Keratinocyte (primary cell): ENCODE measurements at regions not wholly inside any gene's neighbourhood (a gene's known extent, or its start where the extent isn't known, plus 50 kb on each side); places are given as distances from the start of the nearest gene placed in this dataset.

ENCODE experiments used
- DNase-seq: peaks from one replicate; pipeline ENCODE4 v3.0.0-alpha.2; 2011; ENCODE audit warnings: low read depth, missing footprints, low spot score
- FAIRE-seq: peaks from 2 replicates; lab custom pipeline; 2011; peaks lifted over from hg19 to GRCh38; lab: Jason Lieb, UNC
- H2AFZ ChIP-seq: 2 replicates; pipeline ENCODE4 v1.6.0; 2012; ENCODE audit warnings: low read length, control low read depth, inconsistent platforms; ENCODE audit not compliant: control insufficient read depth
- H3K27ac ChIP-seq: 2 replicates; pipeline ENCODE4 v1.5.1; 2011; ENCODE audit warnings: low read length; ENCODE audit not compliant: control insufficient read depth, insufficient read depth
- H3K27me3 ChIP-seq: 3 replicates; pipeline ENCODE4 v1.6.0; 2011; ENCODE audit warnings: low read length; ENCODE audit not compliant: control insufficient read depth, insufficient read depth; ENCODE audit errors: extremely low read depth
- H3K36me3 ChIP-seq, 2 experiments: 2 replicates in 1 of 2; 3 replicates in 1 of 2; pipeline ENCODE4 v1.5.1; 2011; ENCODE audit warnings: low read length in 2 of 2, mild to moderate bottlenecking in 1 of 2; ENCODE audit not compliant: control insufficient read depth in 2 of 2, insufficient read depth in 2 of 2; ENCODE audit errors: extremely low read depth in 1 of 2
- H3K4me1 ChIP-seq: 3 replicates; pipeline ENCODE4 v1.5.1; 2011; ENCODE audit warnings: low read length; ENCODE audit not compliant: control insufficient read depth, insufficient read depth; ENCODE audit errors: extremely low read depth
- H3K4me2 ChIP-seq: 3 replicates; pipeline ENCODE4 v1.6.0; 2011; ENCODE audit warnings: low read depth, low read length; ENCODE audit not compliant: control insufficient read depth, insufficient read depth; ENCODE audit errors: extremely low read depth
- H3K4me3 ChIP-seq, 3 experiments: fragments of 200-600 bp in 1 of 3; sonication (generic) in 1 of 3; 2 replicates in 2 of 3; 3 replicates in 1 of 3; pipeline ENCODE4 v1.5.1; 2011 to 2016; ENCODE audit warnings: low read length in 3 of 3, mild to moderate bottlenecking in 3 of 3, control low read depth in 2 of 3, inconsistent platforms in 1 of 3, low read depth in 1 of 3, mixed read lengths in 1 of 3, mixed run types in 1 of 3, moderate library complexity in 1 of 3; ENCODE audit not compliant: control insufficient read depth in 2 of 3, insufficient read depth in 2 of 3; ENCODE audit errors: extremely low read depth in 1 of 3
- H3K79me2 ChIP-seq: 2 replicates; pipeline ENCODE4 v1.6.0; 2012; ENCODE audit warnings: low read length; ENCODE audit not compliant: control insufficient read depth, insufficient read depth
- H3K9ac ChIP-seq: 3 replicates; pipeline ENCODE4 v1.6.0; 2011; ENCODE audit warnings: low read length; ENCODE audit not compliant: control insufficient read depth, insufficient read depth; ENCODE audit errors: extremely low read depth
- H3K9me1 ChIP-seq: 3 replicates; pipeline ENCODE4 v1.6.0; 2011; ENCODE audit warnings: low read length; ENCODE audit not compliant: control insufficient read depth, insufficient read depth; ENCODE audit errors: extremely low read depth
- H3K9me3 ChIP-seq: 2 replicates; pipeline ENCODE4 v1.5.1; 2012; ENCODE audit warnings: low read depth, low read length; ENCODE audit not compliant: control insufficient read depth
- H4K20me1 ChIP-seq: 3 replicates; pipeline ENCODE4 v1.6.0; 2011; ENCODE audit warnings: low read length; ENCODE audit not compliant: control insufficient read depth, insufficient read depth; ENCODE audit errors: extremely low read depth
- EZH2 ChIP-seq: IDR thresholded peaks from one replicate; pipeline ENCODE4 v1.6.1; 2012; ENCODE audit warnings: inconsistent platforms, mild to moderate bottlenecking, low read length, moderate library complexity
- dilution Hi-C: fragments of 300-500 bp; cut with MboI; formaldehyde crosslinking; loops from one replicate; pipeline ENCODE4 v1.7.0; 2020; ENCODE audit warnings: low sequenced_read_pairs; ENCODE audit not compliant: extremely low pct_ligation_motif_present
- TF ChIP-seq, protein P1 (sequence below), 3 experiments: IDR thresholded peaks in 1 of 3; conservative IDR thresholded peaks in 1 of 3; optimal IDR thresholded peaks in 1 of 3; 2 replicates in 2 of 3; 3 replicates in 1 of 3; pipeline versions ENCODE3 to v1.5.1; 2011; ENCODE audit warnings: low read length in 3 of 3, mild to moderate bottlenecking in 3 of 3, moderate library complexity in 2 of 3, control low read depth in 1 of 3, inconsistent platforms in 1 of 3; ENCODE audit not compliant: insufficient read depth in 2 of 3; ENCODE audit errors: extremely low read depth in 1 of 3

DNA sequence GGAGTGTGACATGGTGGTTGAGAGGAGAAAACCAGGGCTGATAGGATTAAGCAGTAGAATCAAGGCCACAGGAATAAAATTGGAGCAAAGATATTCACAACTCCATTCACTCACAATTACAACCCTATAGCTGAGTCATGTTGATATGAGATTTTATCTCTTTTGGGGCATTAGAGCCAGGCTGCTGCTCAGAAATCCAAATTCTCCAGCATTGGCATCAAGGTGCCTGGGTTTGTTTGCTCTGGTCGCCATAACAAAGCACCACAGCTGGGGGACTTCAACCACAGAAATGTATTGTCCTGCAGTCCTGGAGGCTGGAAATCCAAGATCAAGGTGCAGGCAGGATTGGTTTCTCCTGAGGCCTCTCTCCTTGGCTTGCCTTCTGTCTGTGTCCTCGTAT lies 52.5 kb upstream of the GRB10 start:
- Histone ChIP-seq H3K27ac (no peak overlapping the region), H3K9ac (no peak overlapping the region), H3K36me3 (no peaks in the 10 kb centered on the region), H3K9me3 (no peaks in the 10 kb centered on the region), H3K4me2 (no peak overlapping the region), H3K4me3 (no peak overlapping the region), H2AFZ (no peak overlapping the region), H4K20me1 (no peaks in the 10 kb centered on the region), H3K79me2 (no peaks in the 10 kb centered on the region), H3K27me3 (peaks cover 42% of the 10 kb centered on the region), H3K9me1 (no peaks in the 10 kb centered on the region), H3K4me1 (peaks cover 9% of the 10 kb centered on the region)
- TF ChIP-seq EZH2: no peak
- TF ChIP-seq, protein P1, sequence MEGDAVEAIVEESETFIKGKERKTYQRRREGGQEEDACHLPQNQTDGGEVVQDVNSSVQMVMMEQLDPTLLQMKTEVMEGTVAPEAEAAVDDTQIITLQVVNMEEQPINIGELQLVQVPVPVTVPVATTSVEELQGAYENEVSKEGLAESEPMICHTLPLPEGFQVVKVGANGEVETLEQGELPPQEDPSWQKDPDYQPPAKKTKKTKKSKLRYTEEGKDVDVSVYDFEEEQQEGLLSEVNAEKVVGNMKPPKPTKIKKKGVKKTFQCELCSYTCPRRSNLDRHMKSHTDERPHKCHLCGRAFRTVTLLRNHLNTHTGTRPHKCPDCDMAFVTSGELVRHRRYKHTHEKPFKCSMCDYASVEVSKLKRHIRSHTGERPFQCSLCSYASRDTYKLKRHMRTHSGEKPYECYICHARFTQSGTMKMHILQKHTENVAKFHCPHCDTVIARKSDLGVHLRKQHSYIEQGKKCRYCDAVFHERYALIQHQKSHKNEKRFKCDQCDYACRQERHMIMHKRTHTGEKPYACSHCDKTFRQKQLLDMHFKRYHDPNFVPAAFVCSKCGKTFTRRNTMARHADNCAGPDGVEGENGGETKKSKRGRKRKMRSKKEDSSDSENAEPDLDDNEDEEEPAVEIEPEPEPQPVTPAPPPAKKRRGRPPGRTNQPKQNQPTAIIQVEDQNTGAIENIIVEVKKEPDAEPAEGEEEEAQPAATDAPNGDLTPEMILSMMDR (optimal IDR thresholded peaks at IDR 0.05 in 1 of 3, IDR thresholded peaks at IDR 0.05 in 1 of 3, conservative IDR thresholded peaks at IDR 0.05 in 1 of 3; ENCODE audit: extremely low read depth in 1 of 3, insufficient read depth in 2 of 3, low read length in 3 of 3): no peak
- dilution Hi-C loops: no loop called here
- no peak for DNase-seq
- FAIRE-seq: no peak

DNA sequence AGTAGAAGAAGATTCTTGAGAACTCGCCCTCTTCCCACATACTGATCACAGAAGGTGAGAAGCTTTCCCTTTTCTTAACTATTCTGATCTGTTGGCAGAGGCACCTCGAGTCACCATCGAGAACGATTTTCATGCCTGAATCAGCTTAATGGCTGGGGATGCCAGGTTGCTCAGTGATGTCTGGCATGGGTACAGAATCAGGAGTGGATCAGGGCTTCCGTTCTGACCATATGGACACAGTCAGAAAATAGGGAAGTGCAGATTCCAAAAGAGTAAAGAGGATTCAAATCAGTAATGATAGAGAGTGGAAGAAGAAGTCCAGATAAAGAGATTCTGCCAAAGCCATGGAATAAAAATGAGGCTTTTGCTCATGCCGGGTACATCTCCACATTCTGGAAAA lies 52.0 kb upstream of the GRB10 start:
- no peaks in the 10 kb centered on the region for H3K9me1 ChIP-seq
- H3K27ac ChIP-seq: no peak overlapping the region
- H3K4me1 ChIP-seq: peaks cover 9% of the 10 kb centered on the region
- no peak overlapping the region for H3K9ac ChIP-seq
- H3K27me3 ChIP-seq: peaks cover 42% of the 10 kb centered on the region
- H3K79me2 ChIP-seq: no peaks in the 10 kb centered on the region
- H2AFZ ChIP-seq: no peak overlapping the region
- H3K36me3 ChIP-seq: no peaks in the 10 kb centered on the region
- DNase-seq (no peak), FAIRE-seq (no peak)
- no peaks in the 10 kb centered on the region for H3K9me3 ChIP-seq
- no peak overlapping the region for H3K4me3 ChIP-seq
- dilution Hi-C loops: no loop called here
- no peaks in the 10 kb centered on the region for H4K20me1 ChIP-seq
- no peak overlapping the region for H3K4me2 ChIP-seq
- TF ChIP-seq EZH2: no peak
- TF ChIP-seq, protein P1 (optimal IDR thresholded peaks at IDR 0.05 in 1 of 3, IDR thresholded peaks at IDR 0.05 in 1 of 3, conservative IDR thresholded peaks at IDR 0.05 in 1 of 3; ENCODE audit: extremely low read depth in 1 of 3, insufficient read depth in 2 of 3, low read length in 3 of 3): no peak
